Loucy (cell line): ENCODE measurements at regions not wholly inside any gene's neighbourhood (a gene's known extent, or its start where the extent isn't known, plus 50 kb on each side); places are given as distances from the start of the nearest gene placed in this dataset.

Source experiments
- H2AFZ ChIP-seq: fragments of 200-600 bp; sonication (generic); 2 replicates; pipeline ENCODE4 v1.6.0; 2016; ENCODE audit warnings: antibody characterized with exemption, mild to moderate bottlenecking, low read length, moderate library complexity
- H3F3A ChIP-seq: fragments of 200-600 bp; 2 replicates; pipeline ENCODE4 v1.6.0; 2016; ENCODE audit warnings: antibody characterized with exemption, low read depth, mild to moderate bottlenecking
- H3K27me3 ChIP-seq: fragments of 200-600 bp; sonication (generic); 2 replicates; pipeline ENCODE4 v1.6.1; 2014; ENCODE audit warnings: low read length, mild to moderate bottlenecking; ENCODE audit not compliant: insufficient read depth, poor library complexity, severe bottlenecking
- H3K36me3 ChIP-seq: fragments of 200-600 bp; sonication (generic); 2 replicates; pipeline ENCODE4 v1.6.1; 2016; ENCODE audit warnings: low read length; ENCODE audit not compliant: insufficient read depth
- H3K4me1 ChIP-seq: fragments of 200-600 bp; sonication (generic); 2 replicates; pipeline ENCODE4 v1.5.1; 2014; ENCODE audit warnings: low read length, mild to moderate bottlenecking; ENCODE audit not compliant: insufficient read depth, poor library complexity, severe bottlenecking
- H3K4me2 ChIP-seq: fragments of 200-600 bp; sonication (generic); 2 replicates; pipeline ENCODE4 v1.6.0; 2014; ENCODE audit warnings: antibody characterized with exemption, low read length, low read depth, mild to moderate bottlenecking; ENCODE audit not compliant: poor library complexity, severe bottlenecking
- H3K4me3 ChIP-seq: fragments of 200-600 bp; sonication (generic); 2 replicates; pipeline ENCODE4 v1.5.1; 2014; ENCODE audit warnings: low read length, mild to moderate bottlenecking, mixed read lengths; ENCODE audit not compliant: poor library complexity, severe bottlenecking
- H3K79me2 ChIP-seq: fragments of 200-600 bp; sonication (generic); 2 replicates; pipeline ENCODE4 v1.6.1; 2014; ENCODE audit warnings: low read length; ENCODE audit not compliant: insufficient read depth
- H3K9ac ChIP-seq: fragments of 200-600 bp; sonication (generic); 2 replicates; pipeline ENCODE4 v1.6.0; 2014; ENCODE audit warnings: mild to moderate bottlenecking, low read depth, low read length, moderate library complexity; ENCODE audit not compliant: poor library complexity, severe bottlenecking
- H3K9me2 ChIP-seq: fragments of 200-600 bp; sonication (generic); replicated peaks from 2 replicates; pipeline ENCODE4 v1.6.1; 2016; ENCODE audit warnings: low read depth, low read length, mixed read lengths
- H3K9me3 ChIP-seq: fragments of 200-600 bp; sonication (generic); 2 replicates; pipeline ENCODE4 v1.6.1; 2014; ENCODE audit warnings: mild to moderate bottlenecking, antibody characterized with exemption, low read length, low read depth; ENCODE audit not compliant: insufficient read depth
- H4K20me1 ChIP-seq: fragments of 200-600 bp; sonication (generic); 2 replicates; pipeline ENCODE4 v1.6.0; 2014; ENCODE audit warnings: antibody characterized with exemption, low read length, mild to moderate bottlenecking; ENCODE audit not compliant: insufficient read depth, poor library complexity, severe bottlenecking
- EZH2phosphoT487 ChIP-seq: fragments of 200-600 bp; IDR thresholded peaks from 2 replicates; pipeline ENCODE4 v1.6.1; 2018; ENCODE audit warnings: antibody characterized with exemption, mild to moderate bottlenecking, moderate library complexity, borderline replicate concordance
- TF ChIP-seq, protein P1 (sequence below): fragments of 200-600 bp; sonication (generic); conservative IDR thresholded peaks from 2 replicates; pipeline ENCODE4 v1.5.1; 2014; ENCODE audit warnings: mild to moderate bottlenecking, antibody characterized with exemption, low read length

DNA sequence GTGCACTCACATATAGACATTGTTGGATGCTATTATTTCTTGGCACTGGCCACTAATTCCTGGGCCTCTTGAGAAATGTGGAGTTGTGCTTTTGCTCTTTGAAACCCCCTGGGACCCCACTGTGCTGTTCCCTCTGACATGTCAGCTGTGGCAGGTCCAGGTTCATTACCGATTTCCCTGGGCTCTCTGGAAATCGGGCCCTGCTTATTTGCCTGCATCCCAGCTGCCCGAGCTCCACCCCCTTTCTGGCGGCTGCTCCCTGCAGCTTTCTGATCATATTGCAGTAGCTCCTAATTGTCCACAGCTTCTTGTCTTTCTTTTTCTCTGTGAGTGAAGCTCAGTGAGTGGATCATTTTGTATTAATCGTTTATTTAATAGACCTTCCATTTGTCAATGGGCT lies 183.7 kb upstream of the FAM78B start:
- Histone ChIP-seq H2AFZ (no peak overlapping the region), H3K9ac (no peak overlapping the region), H3K79me2 (no peaks in the 10 kb centered on the region), H3K9me3 (0 out of 2 replicates have a peak, but pooled peaks cover 3% of the 10 kb centered on the region), H3K4me3 (no peak overlapping the region), H3K27me3 (no peaks in the 10 kb centered on the region), H3K9me2 (no peaks in the 10 kb centered on the region), H3K4me2 (no peak overlapping the region), H3F3A (no peaks in the 10 kb centered on the region), H3K36me3 (no peaks in the 10 kb centered on the region), H3K4me1 (no peaks in the 10 kb centered on the region), H4K20me1 (no peaks in the 10 kb centered on the region)
- no peak for TF ChIP-seq EZH2phosphoT487
- TF ChIP-seq, protein P1, sequence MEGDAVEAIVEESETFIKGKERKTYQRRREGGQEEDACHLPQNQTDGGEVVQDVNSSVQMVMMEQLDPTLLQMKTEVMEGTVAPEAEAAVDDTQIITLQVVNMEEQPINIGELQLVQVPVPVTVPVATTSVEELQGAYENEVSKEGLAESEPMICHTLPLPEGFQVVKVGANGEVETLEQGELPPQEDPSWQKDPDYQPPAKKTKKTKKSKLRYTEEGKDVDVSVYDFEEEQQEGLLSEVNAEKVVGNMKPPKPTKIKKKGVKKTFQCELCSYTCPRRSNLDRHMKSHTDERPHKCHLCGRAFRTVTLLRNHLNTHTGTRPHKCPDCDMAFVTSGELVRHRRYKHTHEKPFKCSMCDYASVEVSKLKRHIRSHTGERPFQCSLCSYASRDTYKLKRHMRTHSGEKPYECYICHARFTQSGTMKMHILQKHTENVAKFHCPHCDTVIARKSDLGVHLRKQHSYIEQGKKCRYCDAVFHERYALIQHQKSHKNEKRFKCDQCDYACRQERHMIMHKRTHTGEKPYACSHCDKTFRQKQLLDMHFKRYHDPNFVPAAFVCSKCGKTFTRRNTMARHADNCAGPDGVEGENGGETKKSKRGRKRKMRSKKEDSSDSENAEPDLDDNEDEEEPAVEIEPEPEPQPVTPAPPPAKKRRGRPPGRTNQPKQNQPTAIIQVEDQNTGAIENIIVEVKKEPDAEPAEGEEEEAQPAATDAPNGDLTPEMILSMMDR = no peak

GRCh38 chr1:166351676-166352075 lies 184.9 kb upstream of the FAM78B start:
- H3K4me2 ChIP-seq = no peak overlapping the region
- H4K20me1 ChIP-seq = no peaks in the 10 kb centered on the region
- no peaks in the 10 kb centered on the region for H3K4me1 ChIP-seq
- no peak for TF ChIP-seq EZH2phosphoT487
- TF ChIP-seq, protein P1 = no peak
- no peaks in the 10 kb centered on the region for H3F3A ChIP-seq
- no peaks in the 10 kb centered on the region for H3K79me2 ChIP-seq
- no peak overlapping the region for H3K4me3 ChIP-seq
- H3K9ac ChIP-seq = no peak overlapping the region
- H3K27me3 ChIP-seq = no peaks in the 10 kb centered on the region
- no peaks in the 10 kb centered on the region for H3K9me2 ChIP-seq
- no peak overlapping the region for H2AFZ ChIP-seq
- 0 out of 2 replicates have a peak, but pooled peaks cover 3% of the 10 kb centered on the region for H3K9me3 ChIP-seq
- H3K36me3 ChIP-seq = no peaks in the 10 kb centered on the region

DNA sequence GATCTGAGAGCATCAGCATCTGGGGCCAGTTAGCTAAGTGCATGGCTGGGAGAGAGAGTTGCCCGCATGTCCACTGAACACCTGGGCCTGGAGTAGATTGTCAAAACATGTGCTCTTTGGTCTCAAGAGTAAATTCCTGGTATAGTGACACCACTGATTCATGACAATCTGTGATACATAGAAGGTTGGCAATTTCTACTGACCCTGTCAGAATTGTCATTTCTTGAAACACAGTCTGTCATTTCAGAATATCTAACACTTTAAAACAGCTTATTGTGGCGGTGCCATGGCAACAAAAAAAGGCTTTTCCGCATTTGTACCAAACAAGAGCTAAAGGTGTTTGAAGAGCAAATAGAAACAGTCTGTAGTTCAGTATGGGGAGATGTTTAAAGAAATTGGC lies 186.4 kb upstream of the FAM78B start:
- no peaks in the 10 kb centered on the region for H4K20me1 ChIP-seq
- no peaks in the 10 kb centered on the region for H3K9me3 ChIP-seq
- H3K9ac ChIP-seq = no peak overlapping the region
- H3K4me1 ChIP-seq = no peaks in the 10 kb centered on the region
- no peaks in the 10 kb centered on the region for H3K27me3 ChIP-seq
- no peak overlapping the region for H2AFZ ChIP-seq
- H3K4me2 ChIP-seq = no peak overlapping the region
- TF ChIP-seq, protein P1 = no peak
- no peak for TF ChIP-seq EZH2phosphoT487
- H3K79me2 ChIP-seq = no peaks in the 10 kb centered on the region
- H3K9me2 ChIP-seq = no peaks in the 10 kb centered on the region
- H3K4me3 ChIP-seq = no peak overlapping the region
- H3K36me3 ChIP-seq = no peaks in the 10 kb centered on the region
- no peaks in the 10 kb centered on the region for H3F3A ChIP-seq
